GM21528 (cell line): ENCODE measurements at regions not wholly inside any gene's neighbourhood (a gene's known extent, or its start where the extent isn't known, plus 50 kb on each side); places are given as distances from the start of the nearest gene placed in this dataset.

ENCODE experiments used
- ATAC-seq: cut with Tn5 transposase; IDR thresholded peaks from one replicate; pipeline ENCODE4 v1.9.1; 2021; ENCODE audit warnings: mild to moderate bottlenecking, moderate library complexity; ENCODE audit not compliant: unreplicated experiment, low FRiP score

- ATAC-seq = no peak
Measured at GRCh38 chr10:105352281-105352680, 711.2 kb downstream of the SORCS3 start.

GRCh38 chr10:105351187-105351586 is 710.1 kb downstream of the SORCS3 start:
- no peak for ATAC-seq

GRCh38 chr10:105347487-105347886 is 706.4 kb downstream of the SORCS3 start:
- no peak for ATAC-seq

GRCh38 chr10:105342606-105343005 is 701.5 kb downstream of the SORCS3 start:
- no peak for ATAC-seq

- ATAC-seq = no peak
Measured at GRCh38 chr10:105339669-105340068, 698.6 kb downstream of the SORCS3 start.

- ATAC-seq = no peak
Measured at GRCh38 chr10:105328503-105329133, 687.5 kb downstream of the SORCS3 start.
